CD4-positive, alpha-beta T cell treated with Interleukin-12 subunit alpha and Interleukin-12 subunit beta, for 1 hour (primary cell): ENCODE measurements at regions not wholly inside any gene's neighbourhood (a gene's known extent, or its start where the extent isn't known, plus 50 kb on each side); places are given as distances from the start of the nearest gene placed in this dataset.
"Not testable (repeated sequence)": the region's sequence is repeated elsewhere in the genome, so short reads cannot be mapped to it uniquely, and the experiment has no call there.

Experiments
- DNase-seq: peaks from one replicate; pipeline ENCODE4 v3.0.0-alpha.2; 2020

DNA sequence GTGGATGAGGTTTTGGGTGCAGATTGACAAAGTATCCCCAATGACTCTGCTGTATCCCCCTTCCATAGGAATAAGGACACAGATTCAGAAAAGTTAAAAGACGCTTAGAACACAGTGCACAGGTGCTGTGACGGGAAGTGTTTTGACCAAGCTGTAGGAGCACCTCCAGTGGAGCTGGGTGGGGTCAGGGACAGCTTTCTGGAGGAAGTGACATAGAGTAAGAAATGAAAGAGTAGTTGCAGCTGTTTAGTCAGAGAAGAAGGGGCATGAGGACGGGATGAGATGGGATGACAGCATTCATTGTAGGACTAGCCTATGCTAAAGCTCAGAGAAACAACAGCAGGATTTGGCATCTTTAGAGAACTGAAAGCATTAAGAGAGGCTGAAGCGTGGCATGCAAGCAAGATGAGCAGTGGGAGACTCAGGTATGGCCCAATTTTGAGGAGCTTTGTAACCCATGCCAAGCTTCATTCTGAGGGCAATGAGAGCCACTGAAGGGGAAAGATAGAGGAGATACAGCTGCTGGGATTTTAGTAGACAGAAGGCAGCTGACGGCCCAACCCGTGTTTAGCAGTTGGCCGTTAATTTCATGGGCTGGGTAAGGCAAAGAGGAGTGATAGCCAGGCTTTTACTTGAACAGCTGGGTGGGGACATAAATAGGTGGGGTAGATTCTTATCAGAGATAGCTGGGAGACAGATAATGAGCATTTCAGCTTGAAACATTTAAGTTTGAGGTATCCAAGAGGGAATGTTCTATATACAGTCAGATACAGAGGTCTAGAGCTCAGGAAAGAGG lies 131.8 kb upstream of the KRAS start:
- peak; percentile 33 for DNase-seq

DNA sequence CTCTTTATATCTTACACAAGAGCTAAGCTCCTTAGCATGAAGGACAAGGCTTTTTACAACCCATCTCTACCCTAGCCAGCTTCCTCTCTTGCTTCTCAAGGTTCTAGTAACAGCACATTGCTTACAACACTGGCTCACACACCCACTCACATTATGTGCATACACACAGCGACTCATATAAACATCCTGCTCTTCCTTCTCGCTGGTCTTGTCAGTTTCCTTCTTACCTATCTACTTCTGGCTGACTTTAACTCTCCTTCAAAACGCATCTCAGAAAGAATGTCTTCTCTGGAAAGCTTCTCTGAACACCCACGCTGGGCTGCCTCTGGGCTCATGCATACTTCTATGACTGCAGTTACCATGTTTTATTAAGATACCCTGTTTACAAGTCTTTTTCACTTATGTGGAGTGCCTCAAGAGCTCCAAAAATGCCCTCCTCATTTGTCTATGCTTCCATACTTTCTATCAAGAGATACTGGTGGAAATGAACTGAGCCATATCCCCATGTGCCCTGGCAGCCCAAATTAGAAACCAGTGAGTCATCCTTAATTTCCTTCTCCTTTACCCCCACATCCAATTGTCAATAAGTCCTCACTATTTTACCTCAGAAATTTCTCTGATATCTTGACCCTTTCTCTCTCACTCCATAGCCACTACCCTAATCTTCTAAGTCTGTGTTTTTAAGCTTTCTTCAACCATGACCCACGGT lies 126.9 kb upstream of the KRAS start:
- peak; percentile 53 for DNase-seq

DNA sequence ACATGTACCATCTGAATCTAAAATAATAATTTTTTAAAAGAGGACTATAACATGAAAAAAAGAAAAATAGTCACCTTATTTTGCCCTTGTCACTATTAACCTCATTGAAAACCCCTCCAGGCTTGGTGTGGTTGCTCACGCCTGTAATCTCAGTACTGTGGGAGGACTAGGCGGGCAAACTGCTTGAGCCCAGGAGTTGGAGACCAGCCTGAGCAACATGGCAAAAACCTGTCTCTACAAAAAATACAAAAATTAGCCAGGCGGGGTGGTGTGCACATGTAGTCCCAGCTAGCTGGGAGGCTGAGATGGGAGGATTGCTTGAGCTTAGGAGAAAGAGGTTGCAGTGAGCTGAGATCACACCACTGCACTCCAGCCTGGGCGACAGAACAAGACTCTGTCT lies 126.3 kb upstream of the KRAS start:
- peak; percentile 15 for DNase-seq

DNA sequence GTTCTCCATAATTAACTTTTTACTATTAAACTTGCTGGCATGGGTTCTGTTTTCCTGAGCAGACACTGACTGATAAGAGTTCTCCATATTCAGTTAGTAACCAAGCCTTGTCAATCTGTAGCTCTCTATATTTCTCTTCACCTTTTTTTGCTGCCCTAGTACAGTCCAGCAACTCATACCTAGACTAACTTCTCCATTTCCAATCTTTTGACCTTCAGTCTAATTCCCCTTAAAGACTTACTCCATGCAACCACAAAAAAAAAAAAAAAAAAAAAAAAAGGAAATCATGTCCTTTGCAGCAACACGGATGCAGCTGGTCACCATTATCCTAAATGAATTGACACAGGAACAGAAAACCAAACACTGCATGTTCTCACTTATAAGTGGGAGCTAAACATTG lies 125.7 kb upstream of the KRAS start:
- no peak for DNase-seq

DNA sequence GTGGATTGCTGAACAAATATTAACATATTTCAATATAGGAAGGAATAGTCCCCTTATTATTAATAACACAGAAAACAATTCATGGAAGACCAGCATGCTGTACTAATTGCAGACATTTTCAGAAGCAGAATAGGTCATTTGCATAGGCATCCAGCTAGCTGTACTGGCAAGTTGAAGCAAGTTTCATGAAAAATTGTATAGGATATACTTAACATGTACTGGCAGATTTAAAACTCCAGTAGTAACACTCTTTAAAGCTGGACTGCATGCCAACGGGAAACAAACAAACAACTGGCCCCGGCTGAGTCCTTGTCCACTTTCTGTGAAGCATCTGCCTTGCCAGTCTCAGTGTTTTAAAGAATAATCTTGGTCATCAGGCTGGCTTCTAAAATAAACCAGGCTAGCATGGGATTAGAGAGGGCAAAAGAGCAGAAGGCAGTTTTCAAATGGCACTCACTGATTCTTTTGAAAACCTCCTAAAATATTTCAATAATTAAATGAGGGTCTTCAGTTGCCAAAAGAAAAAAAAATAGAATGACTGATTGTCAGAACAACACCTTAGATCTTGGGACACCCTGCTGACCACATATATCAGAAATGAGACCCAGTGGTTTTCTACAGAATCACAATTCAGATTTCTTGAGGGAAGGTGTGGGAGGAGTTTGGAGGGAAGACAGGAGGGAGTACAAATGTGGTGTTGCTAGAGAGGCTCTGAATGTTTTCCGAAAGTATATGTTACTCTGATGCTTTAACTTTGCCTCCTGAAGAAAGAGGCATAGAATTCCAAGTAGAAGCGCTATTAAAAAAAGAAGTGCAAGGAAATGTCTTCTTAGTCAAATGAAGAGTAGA lies 122.5 kb upstream of the KRAS start:
- no peak for DNase-seq

DNA sequence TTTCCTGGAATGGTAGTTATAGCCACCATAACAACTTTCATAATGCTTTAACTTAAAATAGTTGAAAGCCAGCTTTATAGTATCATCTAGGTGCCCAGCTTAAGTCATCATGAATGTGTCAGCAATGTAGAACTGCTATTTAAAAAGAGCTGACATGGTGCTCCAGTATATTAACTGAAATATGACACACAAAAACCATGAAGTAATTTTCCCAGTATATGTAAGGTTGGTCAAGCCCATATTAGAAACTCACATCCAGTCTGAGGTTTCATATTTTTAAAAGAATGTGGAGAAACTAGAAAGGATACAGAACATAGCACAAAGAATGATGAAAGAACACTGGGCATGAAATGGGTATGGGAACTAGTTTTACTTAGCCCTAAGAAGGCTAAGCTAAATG lies 121.3 kb upstream of the KRAS start:
- no peak for DNase-seq

DNA sequence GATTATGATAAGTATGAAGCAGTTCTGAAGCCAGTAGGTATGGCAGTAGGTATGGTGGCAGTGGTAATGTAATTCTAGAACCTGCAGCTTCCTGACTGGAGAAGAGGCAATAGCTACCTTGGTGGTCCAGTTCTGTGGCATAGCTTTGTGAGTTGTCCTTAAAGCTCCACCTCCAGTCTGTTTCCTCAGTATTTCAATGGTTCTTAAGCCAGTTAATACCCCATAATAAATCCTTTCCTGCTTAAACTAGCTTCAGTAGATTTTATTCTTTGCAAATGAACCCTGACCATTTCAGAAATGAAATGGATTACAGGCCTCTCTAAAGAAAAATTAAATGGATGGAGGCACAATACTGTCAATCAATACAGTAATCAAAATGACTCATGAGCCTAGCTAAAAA lies 117.8 kb upstream of the KRAS start:
- no peak for DNase-seq

DNA sequence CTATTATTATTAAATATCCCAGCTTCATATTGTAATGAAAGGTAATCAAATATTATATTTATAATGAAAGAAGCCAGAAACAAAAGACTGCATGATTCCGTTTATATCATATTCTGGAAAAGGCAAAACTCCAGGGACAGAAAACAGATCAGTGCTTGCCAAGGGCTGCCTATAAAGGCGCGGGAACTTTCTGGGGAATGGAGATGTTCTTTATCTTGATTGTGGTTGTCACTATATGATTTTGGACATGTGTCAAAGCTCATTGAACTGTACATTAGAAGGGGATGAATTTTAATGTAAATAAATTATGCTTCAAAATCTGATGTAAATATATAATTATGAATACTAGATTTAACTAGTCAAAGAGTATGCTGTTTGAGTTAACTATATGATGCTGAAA lies 115.4 kb upstream of the KRAS start:
- DNase-seq, result no peak

DNA sequence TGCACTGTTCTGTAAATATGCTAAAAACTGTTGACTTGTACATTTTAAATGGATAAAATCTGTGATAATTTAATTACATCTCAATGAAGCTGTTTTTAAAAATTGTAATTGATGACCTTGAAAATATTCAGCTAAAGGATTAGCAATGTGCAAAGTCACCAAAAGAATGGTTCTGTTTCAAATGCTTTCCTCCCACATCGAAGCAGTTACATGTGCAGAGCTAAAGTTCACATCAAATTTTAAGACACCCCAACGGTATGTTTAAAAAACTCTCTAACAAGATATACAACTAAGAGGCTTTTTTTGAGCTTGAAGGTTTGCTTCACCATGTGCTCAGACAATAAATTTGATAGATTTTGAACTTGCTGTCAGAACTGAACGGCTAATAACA lies 114.6 kb upstream of the KRAS start:
- DNase-seq, result no peak

DNA sequence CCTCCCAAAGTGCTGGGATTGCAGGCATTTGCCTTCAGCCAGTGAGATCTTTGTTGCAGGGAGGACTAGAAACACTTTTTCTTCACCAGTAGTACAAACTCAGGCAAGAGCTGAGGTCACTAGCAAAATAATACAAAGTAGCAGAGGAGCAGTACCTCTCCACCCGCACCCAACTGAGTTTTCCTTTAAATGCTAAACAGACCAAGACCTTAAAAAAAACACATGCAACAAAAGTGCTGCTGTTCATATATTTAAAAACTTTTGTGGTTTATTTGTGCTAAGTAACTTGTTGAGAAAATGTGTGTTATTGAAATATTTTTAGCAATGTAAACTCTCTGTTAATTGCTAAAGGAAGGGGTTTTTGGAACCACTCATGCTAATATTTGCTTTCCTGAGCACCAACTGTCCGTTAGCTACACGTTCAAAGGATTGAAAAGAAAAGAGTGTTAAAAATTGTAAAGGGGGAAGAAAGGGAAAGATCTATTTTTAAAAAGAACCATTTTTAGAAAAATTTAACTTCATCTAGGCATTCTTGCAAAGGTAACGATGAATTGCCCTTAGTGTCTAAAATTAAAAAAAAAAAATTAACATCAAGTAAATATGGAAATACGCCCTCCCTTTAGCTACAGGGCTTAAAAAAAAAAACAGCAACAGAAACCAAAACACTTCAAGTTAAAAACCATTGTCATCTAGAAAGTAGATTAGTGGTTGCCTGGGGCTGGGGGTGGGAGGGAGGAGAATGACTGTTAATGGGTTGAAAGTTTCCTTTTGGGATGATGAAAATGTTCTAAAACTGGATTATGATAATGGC lies 114.0 kb upstream of the KRAS start:
- DNase-seq, result peak; percentile 23

DNA sequence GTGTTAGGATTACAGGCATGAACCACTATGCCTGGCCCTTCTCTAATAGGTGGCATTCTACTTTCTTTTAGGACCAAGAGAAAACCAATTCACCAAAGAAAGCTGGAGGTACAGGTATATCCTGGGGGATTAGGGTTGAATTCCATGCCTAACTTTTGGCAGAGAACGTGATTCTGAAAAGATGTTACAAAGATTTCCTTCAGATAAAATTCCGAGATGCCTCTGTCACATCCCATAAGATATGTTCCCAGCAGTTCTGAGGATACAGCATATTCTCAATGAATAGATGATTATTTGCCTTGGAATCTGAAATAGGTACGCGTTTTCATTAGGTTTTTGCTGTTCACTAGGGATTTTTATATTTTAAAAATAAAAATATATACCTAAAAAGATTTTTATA lies 111.9 kb upstream of the KRAS start:
- DNase-seq, result no peak

DNA sequence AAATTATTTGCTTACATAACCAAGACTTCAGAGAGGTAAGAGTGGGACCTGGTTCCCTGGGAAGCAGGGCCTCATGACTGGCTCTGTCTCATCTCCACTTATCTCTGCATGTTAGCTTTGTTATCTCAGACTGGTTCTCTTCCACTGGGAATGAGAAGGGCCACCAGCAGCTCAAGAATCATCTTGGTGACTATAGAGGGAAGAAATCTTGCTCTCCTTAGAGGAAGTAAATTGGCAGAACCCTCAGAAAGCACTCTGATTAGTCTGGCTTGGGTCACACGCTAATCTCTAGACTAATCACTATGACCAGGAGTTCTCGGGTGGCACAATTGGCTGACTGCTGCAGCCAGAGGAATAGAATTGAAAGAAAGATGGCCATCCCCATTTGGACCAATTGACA lies 110.8 kb upstream of the KRAS start:
- no peak for DNase-seq

DNA sequence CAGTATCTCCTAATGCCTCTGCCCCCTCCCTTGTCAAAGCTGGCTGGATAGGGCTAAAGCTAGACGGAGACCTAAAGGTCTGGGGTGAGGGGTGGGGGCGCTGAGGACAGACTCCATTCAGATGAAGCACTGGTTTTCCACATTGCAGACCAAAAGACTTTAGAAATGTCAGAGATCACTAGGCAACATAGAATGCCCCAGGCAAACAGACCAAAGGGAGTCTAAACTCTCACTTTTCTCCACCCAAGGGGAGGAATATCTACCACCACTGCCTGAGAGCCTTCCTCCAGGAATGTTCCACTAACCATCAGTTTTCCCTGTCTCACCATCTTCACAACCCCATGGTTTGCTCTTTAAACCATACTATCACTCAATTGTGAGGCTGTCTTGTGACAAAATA lies 106.9 kb upstream of the KRAS start:
- no peak for DNase-seq

DNA sequence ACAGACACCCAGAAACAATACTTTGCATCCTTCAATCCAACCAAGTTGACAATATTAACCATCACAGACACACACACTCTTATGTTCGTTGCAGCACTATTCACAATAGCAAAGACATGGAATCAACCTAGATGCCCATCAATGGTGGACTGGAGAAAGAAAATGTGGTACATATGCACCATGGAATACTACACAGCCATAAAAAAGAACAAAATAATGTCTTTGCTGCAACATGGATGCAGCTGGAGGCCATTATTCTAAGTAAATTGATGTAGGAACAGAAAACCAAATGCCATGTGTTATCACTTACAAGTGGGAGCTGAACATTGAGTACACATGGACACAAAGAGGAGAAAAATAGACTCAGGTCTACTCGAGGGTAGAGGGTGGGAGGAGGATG lies 102.2 kb upstream of the KRAS start:
- not testable (repeated sequence) for DNase-seq

DNA sequence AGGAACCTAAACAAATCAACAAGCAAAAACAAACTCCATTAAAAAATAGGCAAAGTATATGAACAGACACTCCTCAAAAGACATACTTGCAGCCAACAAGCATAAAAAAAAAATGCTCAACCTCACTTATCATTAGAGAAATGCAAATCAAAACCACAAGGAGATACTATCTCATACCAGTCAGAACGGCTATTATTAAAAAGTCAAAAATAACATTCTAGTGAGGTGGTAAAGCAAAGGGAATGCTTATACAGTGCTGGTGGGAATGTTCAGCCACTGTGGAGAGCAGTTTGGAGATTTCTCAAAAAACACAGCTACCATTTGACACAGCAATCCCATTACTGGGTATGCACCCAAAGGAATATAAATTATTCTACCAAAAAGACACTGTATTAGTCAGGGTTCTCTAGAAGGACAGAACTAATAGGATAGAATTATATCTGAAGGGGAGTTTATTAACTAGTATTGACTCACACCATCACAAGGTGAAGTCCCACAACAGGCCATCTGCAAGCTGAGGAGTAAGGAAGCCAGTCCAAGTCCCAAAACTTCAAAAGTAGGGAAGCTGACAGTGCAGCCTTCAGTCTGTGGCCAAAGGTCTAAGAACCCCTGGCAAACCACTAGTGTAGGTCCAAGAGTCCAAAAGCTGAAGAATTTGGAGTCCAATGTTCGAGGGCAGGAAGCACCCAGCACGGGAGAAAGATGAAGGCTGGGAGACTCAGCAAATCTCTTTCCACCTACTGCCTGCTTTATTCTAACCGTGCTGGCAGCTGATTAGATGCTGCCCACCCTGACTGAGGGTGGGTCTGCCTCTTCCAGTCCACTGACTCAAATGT lies 101.6 kb upstream of the KRAS start:
- no peak for DNase-seq

DNA sequence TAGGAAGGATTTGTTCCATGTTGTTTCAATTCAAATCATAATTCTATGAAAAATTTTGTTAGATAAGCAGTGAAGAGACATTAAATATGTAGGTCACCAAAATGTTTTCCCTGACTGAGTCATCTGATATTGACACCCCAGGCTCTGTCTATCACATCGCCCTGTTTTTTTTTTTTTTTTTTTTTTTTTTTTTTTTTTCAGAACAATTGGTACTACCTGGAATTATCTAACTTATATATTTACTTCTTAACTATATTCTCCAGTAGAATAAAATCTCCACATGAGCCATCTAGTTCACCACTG lies 97.8 kb upstream of the KRAS start:
- no peak for DNase-seq

DNA sequence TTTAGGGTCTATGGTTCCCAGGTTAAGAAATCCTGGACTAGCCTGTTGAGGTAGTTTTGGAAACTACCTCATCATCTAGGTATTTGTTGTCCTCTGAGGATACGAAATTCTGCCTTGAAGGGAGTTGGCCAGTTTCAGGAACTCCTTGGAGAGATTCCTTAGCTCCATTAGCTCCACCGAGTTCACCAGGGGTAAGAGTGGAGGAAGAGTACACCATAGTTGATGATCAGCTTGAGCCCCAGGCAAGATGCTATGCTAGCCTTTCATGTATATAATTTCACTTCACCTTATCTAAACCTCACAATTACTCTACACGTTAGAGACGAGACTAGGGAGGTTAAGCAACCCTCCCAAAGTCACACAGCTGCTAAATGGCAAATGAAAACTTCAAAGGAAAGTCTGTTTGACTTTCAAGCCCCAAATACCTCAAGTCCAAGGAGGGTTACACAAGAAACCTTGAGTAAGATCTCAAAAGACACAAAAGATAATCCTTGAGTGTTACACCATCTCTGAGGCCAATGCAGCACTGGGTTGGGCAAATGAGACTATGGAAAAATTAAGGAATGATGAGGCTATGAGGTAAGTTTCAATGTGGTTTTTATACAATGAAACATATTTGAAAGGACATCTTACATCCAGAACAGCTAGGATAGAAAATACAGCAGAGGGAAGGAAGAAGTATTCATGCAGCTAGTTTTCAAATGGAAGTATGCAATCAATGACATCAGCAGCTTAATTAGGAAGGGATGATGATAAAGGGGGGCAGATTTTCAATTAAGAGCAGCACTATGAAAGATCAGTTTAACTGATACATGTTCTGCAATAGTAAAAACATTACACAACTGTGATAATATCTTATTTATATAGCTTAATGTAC lies 97.2 kb upstream of the KRAS start:
- no peak for DNase-seq

DNA sequence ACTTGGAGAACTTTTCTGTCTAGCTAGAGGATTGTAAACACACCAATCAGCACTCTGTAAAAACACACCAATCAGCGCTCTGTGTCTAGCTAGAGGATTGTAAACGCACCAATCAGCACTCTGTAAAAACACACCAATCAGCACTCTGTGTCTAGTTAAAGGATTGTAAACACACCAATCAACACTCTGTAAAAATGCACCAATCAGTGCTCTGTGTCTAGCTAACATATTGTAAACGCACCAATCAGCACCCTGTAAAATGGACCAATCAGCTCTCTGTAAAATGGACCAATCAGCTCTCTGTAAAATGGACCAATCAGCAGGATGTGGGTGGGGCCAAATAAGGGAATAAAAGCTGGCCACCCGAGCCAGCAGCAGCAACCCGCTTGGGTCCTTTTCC lies 91.1 kb upstream of the KRAS start:
- DNase-seq, result not testable (repeated sequence)

DNA sequence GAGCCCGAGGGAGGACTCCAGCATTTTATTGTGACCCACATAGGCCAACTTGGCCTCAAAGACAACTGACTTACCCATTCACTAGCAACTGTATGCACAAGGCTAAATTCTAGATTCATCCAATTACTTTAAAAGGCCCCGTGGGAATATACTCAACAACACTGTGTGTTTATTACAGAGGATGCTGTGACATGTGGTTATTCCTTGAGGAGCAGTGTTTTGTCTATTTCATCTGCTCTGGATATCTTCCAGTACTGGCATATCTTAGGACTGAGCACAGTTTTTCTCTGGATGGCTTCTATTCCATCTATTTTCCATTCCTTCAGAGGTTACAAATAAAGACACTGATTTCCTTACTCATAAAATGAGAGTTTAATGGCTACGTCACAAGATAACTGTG lies 87.2 kb upstream of the KRAS start:
- DNase-seq, result no peak

DNA sequence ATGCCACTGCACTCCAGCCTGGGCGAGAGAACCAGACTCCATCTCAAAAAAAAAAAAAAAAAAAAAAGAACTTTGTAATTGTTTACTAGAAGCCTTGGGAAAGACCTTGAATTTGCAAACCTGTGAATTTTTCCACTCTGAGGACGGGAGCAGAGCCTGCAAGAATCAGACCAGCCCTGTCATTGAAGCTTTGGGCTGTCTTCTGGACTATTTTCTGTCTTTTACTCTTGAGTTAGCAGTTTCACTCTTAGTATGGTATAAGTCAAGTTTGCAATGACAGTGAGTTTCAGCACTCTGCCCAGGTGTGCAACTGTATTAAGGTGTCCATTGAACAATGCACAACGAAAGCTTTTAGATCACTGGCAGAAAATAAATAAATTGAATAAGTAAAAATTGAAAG lies 81.4 kb upstream of the KRAS start:
- DNase-seq, result no peak

DNA sequence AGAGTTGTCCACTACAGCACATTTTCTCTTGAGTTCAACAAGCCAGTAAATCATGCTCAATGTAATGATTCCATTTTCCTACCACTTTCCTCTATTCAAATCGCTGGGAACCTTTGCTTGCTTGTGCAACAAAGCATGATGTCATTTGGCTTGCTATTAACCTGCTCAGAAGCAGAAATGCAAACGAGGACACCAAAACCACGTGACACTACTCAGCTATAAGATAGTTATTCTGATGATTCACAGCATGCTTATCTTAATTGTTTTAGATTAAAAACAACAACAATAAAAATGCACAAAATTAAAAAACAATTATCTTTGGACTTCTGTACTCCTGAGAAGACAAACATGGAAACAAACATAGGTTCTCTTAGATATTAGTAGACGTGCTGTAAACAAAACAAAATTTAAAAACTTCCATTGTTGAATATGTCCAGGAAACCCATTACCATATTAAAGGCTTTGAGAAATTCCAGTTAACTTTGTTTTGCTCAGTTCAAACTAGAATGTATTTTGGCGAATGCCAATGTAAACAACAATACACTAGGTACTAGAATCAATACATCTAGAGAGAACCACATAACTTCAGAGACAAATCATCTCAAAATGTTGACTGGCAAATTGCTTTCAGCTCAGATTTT lies 77.5 kb upstream of the KRAS start:
- no peak for DNase-seq
